ENCODE measurements at regions not wholly inside any gene's neighbourhood (a gene's known extent, or its start where the extent isn't known, plus 50 kb on each side); places are given as distances from the start of the nearest gene placed in this dataset.

- TF ChIP-seq CTCF (IDR thresholded peaks at IDR 0.05) (no peak), POLR2AphosphoS5 (IDR thresholded peaks at IDR 0.05) (no peak), POLR2A (IDR thresholded peaks at IDR 0.05) (no peak)
Measured at GRCh38 chr22:48829908-48830307, 997.8 kb downstream of the BRD1 start.
